ENCODE measurements at regions not wholly inside any gene's neighbourhood (a gene's known extent, or its start where the extent isn't known, plus 50 kb on each side); places are given as distances from the start of the nearest gene placed in this dataset.

DNA sequence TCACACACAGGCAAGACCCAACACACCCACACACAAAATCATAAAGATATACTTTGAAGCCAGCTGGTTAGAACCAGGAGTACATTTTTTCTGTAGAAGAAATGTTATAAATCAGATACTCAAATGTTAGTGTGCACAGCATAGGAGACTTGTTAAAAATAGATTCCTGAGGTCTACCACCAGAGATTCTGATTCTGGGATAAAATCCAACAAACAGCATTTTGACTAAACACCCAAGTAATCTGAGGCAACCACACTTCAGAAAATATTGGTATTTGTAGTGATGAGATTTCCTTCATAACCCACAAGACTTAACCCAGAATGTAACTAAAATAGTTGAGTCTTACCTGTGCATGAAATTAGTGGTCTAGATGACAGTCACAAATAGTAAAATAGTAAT, 301.8 kb downstream of the HNRNPD start:
- DNase-seq, result no peak

DNA sequence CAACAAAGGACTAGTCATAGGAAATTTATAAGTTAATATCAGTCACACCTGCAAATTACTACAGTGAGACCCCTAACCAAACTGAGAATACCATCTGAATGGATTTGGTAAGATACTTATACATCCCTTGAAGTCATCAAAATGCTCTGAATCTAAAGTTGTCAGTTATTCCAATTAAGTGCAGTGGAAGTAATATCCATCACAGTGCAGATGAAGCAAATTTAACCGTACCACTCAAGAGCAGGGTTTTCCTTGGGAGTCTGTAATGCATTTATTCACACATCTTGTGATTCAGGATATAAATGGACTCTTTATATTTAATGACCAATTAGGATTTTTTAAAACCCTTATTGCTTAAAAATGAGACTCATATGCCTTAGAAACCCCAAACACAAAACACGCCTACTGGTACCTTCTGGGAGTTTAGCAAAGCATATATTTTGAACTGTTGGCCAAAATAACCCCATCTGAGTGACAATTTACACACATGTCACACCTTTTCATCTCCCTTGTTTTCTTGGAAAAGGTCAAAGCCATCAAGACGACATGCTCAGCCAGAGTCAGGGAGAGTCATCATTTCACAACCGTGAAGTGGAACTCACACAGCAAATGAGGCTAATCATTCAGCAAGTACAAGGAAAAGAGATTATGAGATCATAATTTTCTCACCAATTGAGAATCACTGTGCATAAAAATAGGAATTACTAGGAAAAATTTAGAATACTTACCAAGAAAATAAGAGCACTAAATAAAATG, 303.7 kb downstream of the HNRNPD start:
- DNase-seq, result no peak

DNA sequence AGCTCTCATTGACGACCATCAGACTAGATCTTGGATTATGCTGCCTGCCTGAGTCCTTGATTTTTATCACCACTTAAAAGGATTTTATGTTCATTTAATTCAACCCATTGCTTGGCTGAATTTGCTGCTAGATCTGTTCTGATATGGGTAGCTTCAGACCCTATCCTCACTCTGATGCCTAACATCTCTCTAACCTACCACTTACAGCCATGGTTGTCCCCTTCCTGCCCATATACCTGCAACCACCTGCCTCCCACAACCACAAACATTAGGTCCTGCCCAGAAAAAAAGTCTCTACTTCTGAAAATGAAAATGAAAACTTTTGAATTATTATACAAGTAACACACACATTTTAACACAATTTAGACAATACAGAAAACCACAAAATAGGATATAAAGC, 310.8 kb downstream of the HNRNPD start:
- no peak for DNase-seq

DNA sequence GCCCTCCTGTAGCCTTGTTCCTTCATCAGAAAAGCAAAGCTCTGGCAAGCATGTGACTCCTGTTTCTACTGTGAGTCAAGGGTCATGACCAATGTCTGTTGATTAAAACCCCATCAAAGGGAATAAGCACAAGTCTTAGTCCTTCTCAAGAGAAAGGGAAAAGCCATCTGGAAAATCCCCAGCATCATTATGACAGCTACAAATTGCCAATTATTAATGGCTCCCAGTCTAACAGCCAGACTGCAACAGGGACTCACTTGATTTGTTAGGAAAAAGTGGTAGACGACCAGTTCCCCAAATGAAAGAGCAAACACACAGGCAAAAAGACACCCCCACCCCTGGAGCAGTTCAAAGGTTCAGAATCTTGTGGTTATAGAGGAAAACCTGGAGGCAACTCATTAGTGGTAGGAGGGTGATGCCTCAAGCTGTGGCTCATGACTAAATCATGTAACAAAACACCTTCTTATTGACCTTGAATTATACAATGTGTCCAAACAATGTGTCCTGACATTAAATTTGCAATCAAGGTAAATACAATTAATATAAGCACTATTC, 315.7 kb downstream of the HNRNPD start:
- no peak for DNase-seq

DNA sequence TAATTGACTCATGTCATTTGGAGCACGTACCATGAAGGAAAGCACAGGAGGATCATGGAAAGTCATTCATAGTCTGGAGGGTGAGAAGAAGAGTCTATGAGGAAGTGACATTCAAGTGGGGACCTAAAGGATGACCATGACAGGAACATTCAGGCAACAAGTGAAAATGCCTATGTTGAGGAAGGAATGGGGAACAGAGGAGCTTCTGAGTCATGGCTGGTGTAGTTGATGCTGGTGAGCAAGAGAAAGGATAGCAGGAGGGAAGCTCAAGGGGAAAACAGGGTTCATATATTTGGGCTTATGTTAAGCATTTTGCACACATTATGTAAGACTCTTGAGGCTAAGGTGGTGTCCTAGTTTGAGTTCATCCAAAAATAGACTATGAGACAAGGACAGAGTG, 318.6 kb downstream of the HNRNPD start:
- no peak for DNase-seq

DNA sequence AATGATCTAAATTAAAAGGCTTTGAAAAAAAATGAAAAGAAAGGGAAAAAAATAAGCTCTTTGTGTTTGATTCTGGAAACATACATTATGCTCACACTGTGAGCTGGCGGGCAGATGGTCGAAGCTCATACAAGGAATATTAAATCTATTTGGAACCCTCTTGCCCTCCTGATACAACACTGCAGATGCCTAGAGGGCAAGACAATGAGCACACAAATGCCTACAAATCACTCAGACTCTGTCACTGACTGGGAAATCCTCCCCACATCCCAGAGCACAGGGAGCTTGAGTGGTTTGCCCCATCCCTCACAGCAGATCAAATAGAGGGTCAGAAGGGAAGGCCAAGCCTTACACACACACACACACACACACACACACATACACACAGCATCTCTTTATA, 320.4 kb downstream of the HNRNPD start:
- DNase-seq, result no peak

DNA sequence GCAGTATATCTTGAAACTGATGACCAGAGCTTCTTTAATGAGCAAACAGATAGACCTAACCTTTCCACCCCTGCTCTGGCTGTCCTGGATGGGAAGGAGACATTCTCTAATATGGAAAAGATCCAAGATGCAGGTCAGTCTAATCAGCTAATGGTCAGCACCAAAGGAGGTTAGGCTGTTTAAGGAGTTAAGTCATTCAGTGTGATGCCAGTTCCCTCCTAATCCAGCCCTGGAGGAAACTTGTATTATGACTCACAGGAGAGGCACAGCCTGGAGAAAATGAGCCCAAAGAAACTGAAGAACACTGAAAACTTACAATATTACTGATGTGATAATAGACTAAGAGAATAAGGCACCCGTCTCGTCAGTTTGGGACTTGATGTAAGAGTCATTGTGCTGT, 323.0 kb downstream of the HNRNPD start:
- no peak for DNase-seq

DNA sequence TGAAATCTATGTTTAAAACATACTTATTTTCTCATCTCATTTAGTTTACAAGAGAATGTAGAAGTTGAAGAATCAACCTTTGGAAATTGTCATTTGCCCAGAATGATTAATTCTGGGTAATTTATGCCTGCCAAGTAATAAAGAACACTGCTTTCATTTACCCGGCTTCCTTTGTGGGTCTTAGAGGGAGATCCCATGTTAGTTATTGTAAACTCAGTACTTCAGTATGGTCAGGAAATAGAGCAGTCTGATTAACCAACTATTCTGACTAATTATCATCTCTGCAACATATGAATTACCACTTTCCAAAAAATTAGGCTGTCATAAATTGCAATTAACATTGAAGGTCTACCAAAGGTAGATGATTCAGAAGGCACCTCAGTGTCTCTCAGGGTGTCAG, 324.5 kb downstream of the HNRNPD start:
- DNase-seq, result no peak

DNA sequence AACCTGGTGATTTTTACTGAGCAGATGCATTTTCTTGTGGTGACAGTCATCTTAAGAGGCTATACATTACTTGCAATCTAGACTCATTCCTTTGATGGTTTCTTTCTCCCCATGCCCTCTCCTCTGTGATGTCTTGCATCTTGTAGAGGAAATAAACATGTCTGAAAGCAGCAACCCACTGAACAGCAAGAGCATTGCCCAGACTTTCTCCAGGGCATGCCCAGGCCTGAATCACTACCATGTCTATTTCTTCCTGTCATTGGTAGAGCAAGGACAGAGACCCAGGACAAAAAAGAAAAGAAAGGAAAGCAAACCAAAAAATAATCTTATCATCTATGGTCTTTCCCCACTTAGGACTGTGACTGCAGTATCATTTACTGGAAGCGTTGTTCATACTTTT, 326.1 kb downstream of the HNRNPD start:
- no peak for DNase-seq

DNA sequence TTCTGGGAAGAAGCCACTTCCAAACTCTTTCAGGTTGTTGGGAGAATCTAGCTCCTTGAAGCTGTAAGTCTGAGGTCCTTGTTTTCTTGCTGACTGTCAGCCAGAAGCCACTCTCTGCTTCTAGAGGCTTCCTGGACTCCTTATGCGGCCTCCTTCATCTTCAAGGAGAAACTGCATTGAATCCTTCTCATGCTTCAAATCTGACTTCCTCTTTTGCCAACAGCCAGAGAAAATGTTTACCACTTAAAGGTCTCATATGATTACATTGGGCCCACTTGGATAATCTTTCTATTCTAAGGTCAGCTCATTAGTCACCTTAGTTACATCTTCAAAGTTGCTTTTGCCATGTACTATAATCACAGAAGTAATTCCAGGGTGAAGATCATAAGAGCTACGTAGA, 327.0 kb downstream of the HNRNPD start:
- no peak for DNase-seq

DNA sequence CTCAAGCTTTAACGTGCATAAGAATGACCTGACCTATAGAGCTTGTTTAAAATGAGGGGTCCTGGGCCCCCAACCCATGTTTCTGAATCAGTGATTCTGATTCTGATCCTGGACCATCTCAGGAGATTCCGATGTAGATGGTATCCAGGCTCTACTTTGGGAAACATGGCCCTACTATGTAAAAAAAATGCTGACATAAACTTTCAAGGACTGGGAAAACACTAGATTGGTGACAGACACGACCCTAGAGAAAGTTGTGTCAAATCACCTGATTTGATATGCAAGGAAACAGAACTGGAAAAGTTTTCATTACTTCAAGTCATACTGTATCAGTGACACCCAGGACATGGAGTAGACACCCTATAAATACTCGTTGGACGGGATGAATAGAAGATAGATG, 328.5 kb downstream of the HNRNPD start:
- DNase-seq, result no peak

DNA sequence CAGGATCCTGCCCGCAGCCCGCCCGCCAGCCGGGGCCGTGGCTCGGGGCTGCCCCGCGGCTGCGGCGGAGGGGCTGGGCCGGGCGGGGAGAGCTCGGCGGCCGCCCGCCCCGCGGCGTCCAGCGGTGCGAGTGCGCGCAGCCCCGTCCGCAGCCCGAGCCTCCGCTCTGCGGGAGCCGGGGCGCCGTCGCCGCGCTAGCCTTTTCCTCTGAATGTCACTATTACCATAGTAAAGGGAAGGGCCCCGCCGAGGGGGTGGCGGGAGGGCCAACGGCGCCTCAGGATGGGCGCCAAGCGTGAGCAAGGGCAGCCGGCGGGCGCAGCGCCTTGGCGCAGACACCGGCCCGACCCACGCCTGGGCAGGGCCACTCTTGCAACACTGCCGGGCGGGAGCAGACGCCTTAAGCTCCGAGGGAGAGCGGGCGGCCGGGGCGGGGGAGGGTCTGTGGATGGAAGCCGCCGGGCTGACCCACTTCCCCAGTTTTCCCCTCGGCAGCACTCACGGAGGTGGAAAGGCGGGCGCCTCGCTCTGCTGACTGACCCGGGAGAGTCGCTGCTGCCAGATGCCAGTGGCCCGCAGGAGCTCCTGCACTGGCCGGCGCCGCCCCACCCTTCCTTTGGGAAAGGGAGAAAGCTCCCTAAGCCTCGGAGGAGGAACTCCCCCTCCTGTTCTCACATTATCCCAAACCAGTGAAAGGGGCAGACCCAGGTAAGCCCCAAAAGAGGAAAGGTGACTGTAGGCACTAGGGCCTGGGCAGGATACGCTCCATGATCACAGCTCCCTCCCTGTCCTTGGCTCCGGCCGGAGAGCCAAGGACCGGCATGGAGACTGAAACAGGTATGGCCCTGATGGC, 329.4 kb downstream of the HNRNPD start:
- DNase-seq, result no peak

DNA sequence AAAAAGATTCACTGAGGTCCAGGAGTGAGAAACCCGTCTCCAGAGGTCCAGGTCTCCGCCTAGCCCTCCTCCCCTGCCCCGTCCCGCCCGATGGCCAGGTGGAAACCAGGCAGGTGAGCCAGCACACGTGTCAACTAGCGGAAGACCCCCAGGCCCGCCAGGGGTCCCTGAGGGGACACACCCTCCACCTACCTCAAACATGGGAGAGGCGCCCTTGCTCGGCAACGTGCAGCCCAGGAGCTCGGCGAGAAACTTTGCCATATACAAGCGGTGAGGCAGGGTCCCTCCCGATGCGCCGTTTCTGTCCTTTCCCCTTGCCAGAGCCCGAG, 330.0 kb downstream of the HNRNPD start:
- no peak for DNase-seq

DNA sequence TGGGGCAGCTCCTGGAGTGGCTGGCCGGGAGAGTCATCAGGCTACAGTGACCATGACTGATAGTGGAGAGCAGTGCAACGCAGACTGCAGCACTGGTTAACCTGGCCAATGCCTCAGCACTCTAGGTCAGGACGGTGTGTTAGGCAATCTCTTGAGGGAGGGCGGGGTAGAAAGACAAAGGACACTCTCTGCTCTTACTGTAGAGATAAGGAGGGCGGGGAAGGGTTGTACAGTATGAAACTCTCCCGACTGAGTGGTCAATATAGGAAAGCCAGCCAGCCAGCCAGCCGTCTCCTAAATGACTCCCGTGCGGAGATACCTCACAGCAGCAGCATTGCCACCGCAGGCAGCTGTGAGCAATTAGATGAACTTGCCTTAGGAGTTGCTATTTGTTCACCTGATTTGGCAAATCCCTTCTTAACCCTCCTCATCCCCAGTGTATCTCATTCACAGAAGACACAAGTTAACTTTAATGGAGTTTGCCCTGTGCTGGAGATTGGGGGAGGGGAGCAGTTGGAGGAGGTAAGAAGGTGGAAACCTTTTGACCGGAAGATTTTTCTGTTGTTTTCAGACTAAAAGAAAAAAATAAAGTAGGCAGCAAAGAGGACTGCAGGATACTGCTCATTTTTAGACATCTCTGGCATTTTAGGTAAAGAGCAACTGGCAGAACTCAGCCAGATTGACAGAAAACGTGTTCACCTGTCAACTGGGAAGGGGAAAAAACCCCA, 330.5 kb downstream of the HNRNPD start:
- no peak for DNase-seq

DNA sequence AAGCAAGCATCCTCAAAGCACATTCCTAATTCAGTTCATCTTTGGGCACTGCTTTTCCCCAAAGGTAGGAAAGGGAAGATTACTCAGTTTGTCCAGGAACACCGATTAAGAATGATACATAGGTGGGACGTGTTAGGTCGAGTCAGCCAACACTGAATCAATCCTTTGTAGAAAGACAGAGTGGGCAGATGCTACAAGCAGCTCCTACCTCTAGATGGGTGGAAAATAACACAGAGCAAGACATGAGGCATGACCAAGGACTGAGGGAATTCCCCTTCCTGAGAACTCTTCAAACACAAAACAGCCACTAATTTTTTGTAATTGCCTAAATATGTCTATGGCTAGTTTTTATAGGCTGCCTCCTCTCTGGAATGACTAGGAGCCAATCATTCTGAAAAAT, 331.7 kb downstream of the HNRNPD start:
- DNase-seq, result no peak

DNA sequence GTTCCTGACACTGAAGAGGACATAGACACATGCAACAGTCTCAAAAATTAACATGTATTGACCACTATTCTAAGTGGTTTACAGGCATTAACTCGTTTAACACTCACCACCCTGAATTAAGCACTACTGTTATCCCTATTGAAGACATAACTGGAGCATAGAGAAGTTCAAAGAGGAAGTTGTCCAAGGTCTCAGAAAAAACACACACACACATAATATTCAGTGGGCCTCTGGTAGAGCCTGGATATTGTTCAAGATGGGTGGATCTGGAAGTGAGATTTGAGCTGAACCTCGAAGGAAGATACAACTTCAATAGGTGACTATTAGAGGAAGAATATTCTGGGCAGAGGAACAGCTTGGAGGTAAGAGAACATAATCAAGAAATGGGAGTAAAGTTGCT, 334.9 kb downstream of the HNRNPD start:
- DNase-seq, result no peak

DNA sequence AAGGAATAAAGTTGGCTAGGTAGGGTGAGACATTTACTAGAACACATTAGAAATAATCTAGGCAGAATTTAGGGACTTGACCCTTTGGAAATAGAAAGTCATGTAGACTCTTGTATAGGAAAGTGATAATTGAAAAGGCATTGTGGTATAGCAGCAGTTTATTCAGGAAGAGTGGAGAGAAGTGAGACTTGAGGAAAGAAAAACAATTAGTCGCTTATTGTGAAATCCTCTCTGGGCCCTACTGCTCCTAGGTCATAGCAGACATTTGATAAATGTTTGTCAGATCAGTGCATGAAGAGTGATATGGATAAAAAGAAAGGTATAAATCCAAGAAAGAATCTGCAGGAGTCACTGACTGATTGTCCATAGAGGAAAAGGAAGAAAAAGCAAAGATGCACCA, 337.6 kb downstream of the HNRNPD start:
- DNase-seq, result no peak

DNA sequence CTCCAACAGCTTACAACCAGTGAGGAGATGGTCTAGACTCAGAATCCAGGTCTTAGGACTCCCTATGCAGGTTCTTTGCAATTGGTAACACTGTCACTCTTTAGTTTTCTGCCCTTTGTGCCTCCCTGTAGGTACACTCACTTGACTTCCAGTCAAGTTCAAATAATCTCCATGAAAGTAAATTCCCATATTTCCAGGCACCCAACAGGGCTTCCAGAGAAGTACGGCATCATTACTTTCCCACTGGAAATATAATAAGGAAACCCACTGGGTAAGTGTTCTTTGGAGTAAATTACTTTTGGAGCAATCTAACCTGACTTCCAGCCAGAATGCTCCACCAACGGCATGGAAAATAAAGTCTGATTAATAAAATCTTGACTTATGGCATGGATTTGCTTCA, 338.9 kb downstream of the HNRNPD start:
- DNase-seq, result no peak

DNA sequence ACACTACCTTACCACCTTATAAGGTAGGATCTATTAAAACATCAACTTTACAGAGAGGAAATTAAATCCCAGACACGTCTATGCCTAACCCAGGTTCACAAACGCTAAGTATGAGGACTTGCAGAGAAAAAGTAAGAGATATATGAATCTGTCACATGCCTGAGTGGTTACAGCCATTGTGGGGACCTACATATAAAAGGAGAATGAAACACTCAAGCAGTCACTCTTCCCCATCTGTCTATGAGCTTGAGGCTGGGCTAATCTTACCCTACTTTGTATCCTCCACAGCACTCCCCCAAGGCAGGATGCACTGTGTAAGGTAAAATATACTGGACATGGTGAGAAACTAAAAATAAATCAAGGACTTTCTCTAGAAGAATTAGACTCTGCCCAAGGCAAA, 339.9 kb downstream of the HNRNPD start:
- DNase-seq, result no peak

DNA sequence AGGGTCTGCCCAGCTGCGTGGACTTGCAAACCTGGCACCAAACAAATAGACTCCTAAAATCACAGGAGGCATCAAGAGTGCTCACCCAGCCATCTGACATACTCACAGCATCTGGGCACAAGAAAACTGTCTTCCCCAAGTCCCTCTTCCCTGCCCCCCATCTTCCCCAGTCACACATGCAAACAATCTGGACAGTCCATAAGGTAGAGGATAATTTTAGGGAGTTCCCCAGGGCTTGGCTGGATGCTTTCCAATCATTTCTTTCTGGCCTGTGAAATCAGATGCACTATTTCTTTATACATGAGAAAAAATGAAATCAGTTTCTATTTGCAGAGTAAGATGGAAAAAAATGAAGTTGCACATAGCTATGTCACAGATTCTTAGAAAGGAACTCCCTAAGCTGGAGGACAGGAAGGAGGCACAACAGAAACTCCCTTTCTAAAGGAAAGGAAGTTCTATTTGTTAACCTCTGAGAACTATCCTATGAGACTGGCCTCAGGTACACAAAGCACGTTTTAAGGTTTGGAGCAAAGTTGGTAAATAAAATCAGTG, 342.3 kb downstream of the HNRNPD start:
- no peak for DNase-seq

DNA sequence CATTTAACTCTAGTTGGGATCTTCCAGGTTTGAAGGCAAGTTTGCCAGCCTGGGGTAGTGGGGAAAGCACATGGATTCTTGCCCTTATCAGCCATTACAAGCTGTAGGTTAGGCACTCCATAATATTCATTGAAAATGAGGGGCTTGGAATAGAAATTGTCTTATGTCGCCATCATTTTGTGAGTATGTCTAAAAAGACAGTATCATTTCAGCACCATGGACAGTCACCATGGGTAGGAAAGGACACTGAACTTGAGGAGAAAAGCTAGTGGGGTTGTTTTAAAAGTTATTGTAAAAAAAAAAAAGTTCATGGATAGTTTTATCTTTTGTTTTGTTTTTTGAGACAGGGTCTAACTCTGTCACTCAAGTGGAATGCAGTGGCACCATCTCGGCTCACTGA, 356.1 kb downstream of the HNRNPD start:
- DNase-seq, result no peak

DNA sequence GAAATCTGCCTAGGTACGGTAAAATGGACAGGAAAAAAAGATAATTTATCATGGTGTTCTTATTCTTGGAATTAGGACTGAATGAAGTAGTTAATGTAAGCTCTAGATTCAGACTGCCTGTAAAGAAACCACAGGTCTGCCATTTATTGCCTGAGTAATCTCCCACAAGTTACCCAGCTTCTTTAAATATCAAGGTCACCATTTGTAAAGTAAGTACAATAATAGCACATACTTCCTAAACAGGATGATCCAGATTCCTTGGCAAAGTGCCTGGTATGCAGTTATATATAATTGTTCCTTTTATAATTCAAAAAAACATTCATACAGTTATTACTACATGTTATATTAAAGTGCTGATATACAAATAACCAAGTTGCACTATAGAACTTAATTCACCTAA, 368.6 kb downstream of the HNRNPD start:
- no peak for DNase-seq

DNA sequence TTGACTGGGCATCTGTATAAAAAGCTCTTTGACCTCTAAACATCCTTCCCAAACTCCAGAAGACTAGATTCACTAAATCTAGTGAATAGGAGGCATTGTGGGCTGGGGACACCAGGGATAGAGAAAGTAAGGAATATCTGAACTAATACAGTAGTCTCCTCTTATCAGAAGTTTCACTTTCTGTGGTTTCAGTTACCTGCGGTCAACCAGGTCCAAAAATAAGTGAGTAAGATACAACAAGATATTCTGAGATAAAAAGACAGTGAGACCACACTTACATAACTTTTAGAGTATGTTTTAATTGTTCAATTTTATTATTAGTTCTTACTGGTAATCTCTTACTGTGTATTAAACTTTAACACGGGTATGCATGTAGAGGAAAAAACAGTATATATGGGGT, 376.5 kb downstream of the HNRNPD start:
- no peak for DNase-seq

All from cerebellar nuclear complex (tissue), 1 donor.